Neuronal stem cell (in vitro differentiated cells): ENCODE measurements at regions not wholly inside any gene's neighbourhood (a gene's known extent, or its start where the extent isn't known, plus 50 kb on each side); places are given as distances from the start of the nearest gene placed in this dataset.
"Not testable (repeated sequence)": the region's sequence is repeated elsewhere in the genome, so short reads cannot be mapped to it uniquely, and the experiment has no call there.

Source experiments
- DNase-seq: peaks from one replicate; pipeline ENCODE4 v3.0.0-alpha.2; 2013; ENCODE audit warnings: low spot score
- H2AFZ ChIP-seq: one replicate; pipeline ENCODE4 v1.6.1; 2013; ENCODE audit warnings: mild to moderate bottlenecking, low read length, inconsistent platforms
- H2AK5ac ChIP-seq: 2 replicates; pipeline ENCODE4 v1.6.1; 2013; ENCODE audit warnings: low read depth, mild to moderate bottlenecking, inconsistent platforms, low read length, moderate library complexity, mixed read lengths
- H2BK120ac ChIP-seq: 2 replicates; pipeline ENCODE4 v1.6.1; 2013; ENCODE audit warnings: low read depth, mild to moderate bottlenecking, inconsistent platforms, low read length, moderate library complexity, mixed read lengths
- H2BK12ac ChIP-seq: one replicate; pipeline ENCODE4 v1.6.1; 2013; ENCODE audit warnings: low read length, inconsistent platforms
- H2BK15ac ChIP-seq: 2 replicates; pipeline ENCODE4 v1.6.1; 2013; ENCODE audit warnings: mild to moderate bottlenecking, low read length, inconsistent platforms, mixed read lengths
- H2BK5ac ChIP-seq: one replicate; pipeline ENCODE4 v1.6.1; 2013; ENCODE audit warnings: inconsistent platforms, mild to moderate bottlenecking, low read length, moderate library complexity
- H3K14ac ChIP-seq: one replicate; pipeline ENCODE4 v1.6.1; 2013; ENCODE audit warnings: low read length, inconsistent platforms
- H3K18ac ChIP-seq: 2 replicates; pipeline ENCODE4 v1.6.1; 2013; ENCODE audit warnings: low read length, inconsistent platforms
- H3K23ac ChIP-seq: 2 replicates; pipeline ENCODE4 v1.6.1; 2013; ENCODE audit warnings: low read depth, mild to moderate bottlenecking, mixed read lengths, low read length, inconsistent platforms; ENCODE audit not compliant: poor library complexity
- H3K27ac ChIP-seq: replicated peaks from 3 replicates; pipeline ENCODE4 v1.5.1; 2013; ENCODE audit warnings: low read length, inconsistent platforms
- H3K27me3 ChIP-seq, 3 experiments: 2 replicates each; pipeline ENCODE4 v1.6.1; 2013; ENCODE audit warnings: low read length in 3 of 3, mild to moderate bottlenecking in 2 of 3, inconsistent platforms in 1 of 3, low read depth in 1 of 3, mixed read lengths in 1 of 3, moderate library complexity in 1 of 3; ENCODE audit not compliant: control insufficient read depth in 3 of 3, insufficient read depth in 3 of 3
- H3K36me3 ChIP-seq, 2 donors: replicated peaks in 1 of 2; 2 replicates each; pipeline ENCODE4 v1.6.1; 2013; ENCODE audit warnings: low read length in 2 of 2; ENCODE audit not compliant: control insufficient read depth in 2 of 2, insufficient read depth in 2 of 2
- H3K4ac ChIP-seq: 2 replicates; pipeline ENCODE4 v1.6.1; 2013; ENCODE audit warnings: inconsistent platforms, mild to moderate bottlenecking, low read length, moderate library complexity
- H3K4me1 ChIP-seq, 2 donors: 1 replicate in 1 of 2; 2 replicates in 1 of 2; pipeline ENCODE4 v1.6.1; 2013; ENCODE audit warnings: low read length in 2 of 2, low read depth in 1 of 2; ENCODE audit not compliant: control insufficient read depth in 2 of 2, insufficient read depth in 1 of 2
- H3K4me2 ChIP-seq: one replicate; pipeline ENCODE4 v1.6.1; 2013; ENCODE audit warnings: mild to moderate bottlenecking, low read length, inconsistent platforms; ENCODE audit not compliant: insufficient read depth, poor library complexity, severe bottlenecking
- H3K4me3 ChIP-seq, 2 donors: 2 replicates each; pipeline ENCODE4 v1.5.1; 2013; ENCODE audit warnings: low read length in 2 of 2, mild to moderate bottlenecking in 2 of 2, inconsistent platforms in 1 of 2, moderate library complexity in 1 of 2
- H3K79me1 ChIP-seq: one replicate; pipeline ENCODE4 v1.6.1; 2013; ENCODE audit warnings: low read depth, mild to moderate bottlenecking, inconsistent platforms, low read length, moderate library complexity
- H3K9ac ChIP-seq: one replicate; pipeline ENCODE4 v1.6.1; 2013; ENCODE audit warnings: mild to moderate bottlenecking, low read depth, low read length, inconsistent platforms; ENCODE audit not compliant: poor library complexity
- H3K9me3 ChIP-seq, 2 donors: replicated peaks in 1 of 2; 2 replicates each; pipeline versions ENCODE3 to v1.6.1; 2013; ENCODE audit warnings: low read length in 2 of 2, mild to moderate bottlenecking in 2 of 2, inconsistent platforms in 1 of 2, low read depth in 1 of 2, mixed read lengths in 1 of 2, moderate library complexity in 1 of 2; ENCODE audit not compliant: control insufficient read depth in 2 of 2, insufficient read depth in 1 of 2
- H4K8ac ChIP-seq: one replicate; pipeline ENCODE4 v1.6.1; 2013; ENCODE audit warnings: low read depth, mild to moderate bottlenecking, inconsistent platforms, low read length, moderate library complexity
- H4K91ac ChIP-seq: one replicate; pipeline ENCODE4 v1.6.1; 2013; ENCODE audit warnings: low read length, low read depth, mild to moderate bottlenecking, inconsistent platforms; ENCODE audit not compliant: poor library complexity
- WGBS, 2 donors: extraction: QIAGEN DNeasy Blood & Tissue Kit; methylation state at CpG; one replicate each; pipeline ENCODE4 v1.1.7; 2013; ENCODE audit warnings: missing lambda C conversion rate in 2 of 2, mixed read lengths in 1 of 2; ENCODE audit not compliant: insufficient read length in 2 of 2, insufficient replicate concordance in 1 of 2; ENCODE audit errors: extremely low coverage in 2 of 2; 5-methylcytosine and 5-hydroxymethylcytosine counted together

DNA sequence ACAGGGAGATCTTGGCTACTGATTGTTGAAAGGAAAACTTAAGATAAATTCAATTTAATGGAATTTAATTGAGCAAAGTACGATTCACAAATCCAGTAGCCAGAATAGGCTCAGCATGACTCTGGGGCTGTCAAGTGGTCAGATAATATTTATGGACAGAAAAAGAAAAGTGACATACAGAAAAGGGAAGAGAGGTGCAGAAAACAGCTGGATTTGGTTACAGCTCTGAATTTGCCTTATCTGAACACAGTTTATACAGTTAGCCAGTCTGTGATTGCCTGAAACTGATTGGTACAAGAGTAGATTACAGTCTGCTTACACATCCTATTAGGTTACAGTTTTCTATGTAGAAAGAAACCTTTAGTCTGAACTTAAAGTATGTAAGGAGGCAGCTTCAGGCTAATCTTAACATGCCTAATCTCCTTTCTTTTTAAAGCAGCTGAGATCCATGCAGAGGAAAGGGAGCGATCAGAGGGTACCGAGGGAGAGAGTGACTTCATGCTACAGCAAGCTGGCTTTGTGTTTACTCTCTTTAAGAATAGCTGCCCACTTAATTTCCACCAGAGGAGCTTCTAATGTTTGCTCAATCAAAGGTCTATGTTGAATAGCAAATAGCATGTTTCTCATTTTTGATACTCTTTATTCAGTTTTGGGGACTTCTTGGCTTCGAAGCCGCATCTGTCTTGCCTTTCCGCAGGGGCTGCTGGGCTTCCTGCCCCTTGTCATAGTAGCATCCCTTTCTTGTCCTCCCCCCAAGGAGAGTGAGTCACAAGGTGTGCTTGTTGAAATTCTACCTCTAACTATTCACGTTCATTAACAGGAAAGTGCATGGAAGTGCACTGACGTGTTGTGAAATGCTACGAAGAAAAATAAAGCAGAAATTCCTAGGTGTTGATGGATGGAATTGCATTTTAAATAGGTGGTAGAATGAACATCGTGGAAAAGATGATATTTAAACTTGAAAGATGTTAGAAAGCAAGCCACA lies 761.2 kb downstream of the TAF11L14 start:
- Histone ChIP-seq H3K4me1 (peaks cover 7 to 13% of the 10 kb centered on the region in 2 donors), H3K23ac (no peak overlapping the region), H3K4me3 (no peak overlapping the region), H3K9me3 (no peaks in the 10 kb centered on the region), H2BK120ac (no peak overlapping the region), H4K8ac (no peak overlapping the region), H3K79me1 (no peaks in the 10 kb centered on the region), H3K27ac (no peak overlapping the region), H3K4me2 (no peak overlapping the region), H3K18ac (no peak overlapping the region), H3K14ac (no peak overlapping the region), H2BK5ac (no peak overlapping the region), H3K9ac (no peak overlapping the region), H3K36me3 (no peaks in the 10 kb centered on the region), H2BK12ac (no peak overlapping the region), H3K4ac (no peak overlapping the region), H2AFZ (peak overlapping the region; percentile 84), H2AK5ac (no peak overlapping the region), H4K91ac (no peak overlapping the region), H3K27me3 (no peaks in the 10 kb centered on the region), H2BK15ac (no peak overlapping the region)
- DNase-seq, result no peak
- no CpG with 5 or more reads among the region's 10 CpGs for WGBS, 2 donors

DNA sequence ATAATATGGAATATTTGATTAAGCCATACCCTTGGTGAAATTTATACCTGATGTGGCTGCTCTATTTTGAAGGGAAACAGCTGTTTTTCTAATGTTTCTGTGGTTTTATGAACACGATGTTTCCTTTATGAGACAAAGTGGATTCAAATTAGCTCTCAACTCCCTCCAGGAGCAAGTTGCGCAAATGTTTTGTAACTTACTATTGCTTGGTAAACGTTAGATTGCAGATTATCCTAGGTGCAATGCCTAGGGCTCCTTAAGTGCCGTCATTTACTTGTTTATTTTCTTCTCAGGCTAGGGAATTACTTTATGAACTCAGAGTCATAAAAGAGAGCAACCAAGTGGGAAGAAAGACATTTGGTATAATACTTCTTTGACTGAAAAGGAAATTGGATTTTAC lies 763.1 kb downstream of the TAF11L14 start:
- Histone ChIP-seq H3K4me3 (no peak overlapping the region), H4K8ac (no peak overlapping the region), H4K91ac (no peak overlapping the region), H3K79me1 (no peaks in the 10 kb centered on the region), H3K4me2 (no peak overlapping the region), H3K9ac (no peak overlapping the region), H2AK5ac (no peak overlapping the region), H2BK12ac (no peak overlapping the region), H2BK5ac (no peak overlapping the region), H3K4ac (no peak overlapping the region), H2AFZ (no peak overlapping the region), H3K14ac (no peak overlapping the region), H2BK120ac (no peak overlapping the region), H3K9me3 (no peaks in the 10 kb centered on the region), H3K4me1 (peaks cover 7 to 13% of the 10 kb centered on the region in 2 donors), H2BK15ac (no peak overlapping the region), H3K27me3 (no peaks in the 10 kb centered on the region), H3K23ac (no peak overlapping the region), H3K36me3 (no peaks in the 10 kb centered on the region), H3K27ac (no peak overlapping the region), H3K18ac (no peak overlapping the region)
- no peak for DNase-seq
- no CpG with 5 or more reads among the region's 4 CpGs for WGBS, 2 donors

DNA sequence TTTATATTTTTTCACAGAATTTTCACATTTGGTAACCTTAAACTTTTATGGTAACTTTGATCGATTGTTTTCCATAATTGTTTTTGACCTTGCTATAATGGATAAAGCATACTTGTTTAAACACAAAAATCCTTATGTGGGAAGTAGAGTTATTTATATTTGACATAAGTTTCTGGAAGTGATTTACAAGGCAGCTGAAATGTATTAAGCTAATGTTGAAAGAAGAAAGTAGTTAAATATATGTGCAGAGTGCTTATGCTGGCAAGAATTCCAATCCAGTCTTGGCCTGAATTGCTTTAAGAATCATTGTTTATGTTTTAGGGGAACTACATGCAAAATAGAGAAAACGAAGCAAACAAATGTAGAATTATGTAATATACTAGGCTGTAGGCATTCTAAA lies 763.6 kb downstream of the TAF11L14 start:
- Histone ChIP-seq H3K4me2 (no peak overlapping the region), H2BK12ac (no peak overlapping the region), H2BK5ac (no peak overlapping the region), H3K79me1 (no peaks in the 10 kb centered on the region), H2AFZ (no peak overlapping the region), H3K23ac (no peak overlapping the region), H3K4me1 (peaks cover 7 to 13% of the 10 kb centered on the region in 2 donors), H3K4ac (no peak overlapping the region), H3K14ac (no peak overlapping the region), H3K4me3 (no peak overlapping the region), H3K27me3 (no peaks in the 10 kb centered on the region), H3K9ac (no peak overlapping the region), H2BK120ac (no peak overlapping the region), H4K8ac (no peak overlapping the region), H3K27ac (no peak overlapping the region), H3K36me3 (no peaks in the 10 kb centered on the region), H2AK5ac (no peak overlapping the region), H2BK15ac (no peak overlapping the region), H3K9me3 (no peaks in the 10 kb centered on the region), H4K91ac (no peak overlapping the region), H3K18ac (no peak overlapping the region)
- no CpG with 5 or more reads among the region's 2 CpGs for WGBS, 2 donors
- DNase-seq, result no peak

DNA sequence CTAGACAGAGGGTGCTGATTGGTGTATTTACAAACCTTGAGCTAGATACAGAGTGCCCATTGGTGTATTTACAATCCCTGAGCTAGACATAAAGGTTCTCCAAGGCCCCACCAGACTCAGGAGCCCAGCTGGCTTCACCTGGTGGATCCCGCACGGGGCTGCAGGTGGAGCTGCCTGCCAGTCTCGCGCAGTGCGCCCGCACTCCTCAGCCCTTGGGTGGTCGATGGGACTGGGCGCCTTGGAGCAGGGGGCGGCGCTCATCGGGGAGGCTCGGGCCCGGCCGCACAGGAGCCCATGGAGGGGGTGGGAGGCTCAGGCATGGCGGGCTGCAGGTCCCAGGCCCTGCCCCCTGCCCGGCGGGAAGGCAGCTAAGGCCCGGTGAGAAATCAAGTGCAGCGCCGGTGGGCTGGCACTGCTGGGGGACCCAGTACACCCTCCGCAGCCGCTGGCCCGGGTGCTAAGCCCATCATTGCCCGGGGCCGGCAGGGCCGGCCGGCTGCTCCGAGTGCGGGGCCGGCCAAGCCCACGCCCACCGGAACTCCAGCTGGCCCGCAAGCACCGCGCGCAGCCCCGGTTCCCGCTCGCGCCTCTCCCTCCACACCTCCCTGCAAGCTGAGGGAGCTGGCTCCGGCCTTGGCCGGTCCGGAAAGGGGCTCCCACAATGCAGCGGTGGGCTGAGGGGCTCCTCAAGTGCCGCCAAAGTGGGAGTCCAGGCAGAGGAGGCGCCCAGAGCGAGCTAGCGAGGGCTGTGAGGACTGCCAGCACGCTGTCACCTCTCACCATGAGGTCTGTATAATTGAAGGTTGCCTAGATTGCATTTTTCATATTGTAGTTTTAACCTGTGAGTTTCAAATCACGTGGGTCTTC lies 765.4 kb downstream of the TAF11L14 start:
- H3K4ac ChIP-seq, H3K4me3 ChIP-seq, H3K27me3 ChIP-seq, H2BK5ac ChIP-seq, H3K14ac ChIP-seq, H3K4me2 ChIP-seq, H2BK15ac ChIP-seq, H3K9me3 ChIP-seq, H3K9ac ChIP-seq, H3K18ac ChIP-seq, H4K8ac ChIP-seq, H2AK5ac ChIP-seq, H3K79me1 ChIP-seq, H2BK120ac ChIP-seq, H3K23ac ChIP-seq, H3K4me1 ChIP-seq, DNase-seq, H3K27ac ChIP-seq, H2BK12ac ChIP-seq, H4K91ac ChIP-seq, H3K36me3 ChIP-seq: not testable (repeated sequence)
- peak overlapping the region; percentile 7 for H2AFZ ChIP-seq
- no CpG with 5 or more reads among the region's 50 CpGs for WGBS, 2 donors
